ENCODE measurements at regions not wholly inside any gene's neighbourhood (a gene's known extent, or its start where the extent isn't known, plus 50 kb on each side); places are given as distances from the start of the nearest gene placed in this dataset.
"Not testable (repeated sequence)": the region's sequence is repeated elsewhere in the genome, so short reads cannot be mapped to it uniquely, and the experiment has no call there.

DNA sequence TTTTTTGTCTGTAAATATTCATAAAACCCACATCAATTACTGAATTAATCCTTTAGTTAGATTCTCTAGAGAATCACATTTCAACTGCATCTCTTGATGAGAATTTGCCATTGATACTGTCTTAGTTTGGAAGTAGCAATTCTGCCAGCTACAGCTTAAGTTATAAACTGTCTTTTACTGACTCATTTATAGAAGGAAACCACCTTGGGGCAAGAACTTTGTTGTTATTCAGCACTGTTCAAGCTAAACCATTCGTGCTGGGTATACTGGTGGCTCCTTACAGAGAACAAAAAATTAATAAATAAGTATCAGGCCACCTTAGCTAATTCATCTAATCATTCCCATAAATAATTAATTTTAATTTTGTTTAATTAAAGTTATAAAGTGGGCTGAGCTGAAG lies 1082.6 kb upstream of the CELF4 start:
- DNase-seq = no peak

DNA sequence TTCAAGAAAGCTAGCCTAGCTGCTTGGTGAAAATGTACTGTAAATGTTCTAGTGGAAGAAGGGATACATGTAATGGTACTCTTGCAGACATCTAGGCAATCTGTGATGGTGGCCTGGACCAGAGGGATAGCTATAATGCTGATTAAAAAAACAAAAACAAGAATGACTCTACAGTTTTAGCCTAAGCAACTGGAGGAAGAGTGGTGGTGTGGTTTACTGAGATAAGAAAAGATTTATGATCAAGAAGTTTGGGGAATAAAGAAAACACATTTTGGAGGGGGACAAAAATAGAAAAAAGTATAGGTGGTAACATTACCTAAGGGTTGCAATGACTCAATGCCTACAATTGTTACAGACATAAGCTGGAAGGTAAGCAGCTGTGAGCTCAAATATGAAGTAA lies 1080.7 kb upstream of the CELF4 start:
- no peak for DNase-seq

DNA sequence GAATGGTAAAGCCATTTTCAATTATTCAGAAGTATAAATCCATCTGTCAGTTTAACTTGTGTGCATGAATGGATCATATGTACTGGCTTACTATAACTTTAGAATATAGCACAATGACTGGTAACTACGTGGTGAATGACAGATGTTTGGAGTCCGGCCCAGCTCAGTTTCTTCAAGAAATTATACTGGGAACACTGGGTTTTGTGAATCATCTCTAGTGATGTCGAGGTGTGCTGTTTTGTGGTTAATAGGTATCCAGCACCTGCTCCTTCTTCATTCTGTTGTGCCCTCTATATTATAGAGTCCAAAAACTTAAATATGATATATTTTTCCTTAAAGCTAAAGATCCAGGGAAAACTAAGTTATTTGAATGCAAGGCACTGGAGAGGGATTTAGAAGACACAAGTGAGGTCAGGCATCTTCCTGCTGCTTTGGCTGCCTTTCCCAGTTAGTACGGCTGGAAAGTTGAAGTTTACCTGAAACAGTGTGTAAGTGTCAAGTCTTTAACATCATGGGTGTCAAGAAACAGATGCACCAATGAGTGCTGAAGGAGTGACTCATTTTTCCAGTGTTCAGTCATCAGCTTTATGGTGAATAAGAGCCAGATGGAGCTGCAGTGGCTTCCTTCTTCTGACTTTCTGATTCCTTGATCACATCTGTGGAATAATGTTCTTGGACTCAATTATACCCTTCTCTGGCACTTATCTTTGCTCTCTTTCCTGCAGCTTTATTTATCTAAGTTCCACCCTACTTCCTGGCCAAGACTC lies 1079.5 kb upstream of the CELF4 start:
- DNase-seq = no peak

DNA sequence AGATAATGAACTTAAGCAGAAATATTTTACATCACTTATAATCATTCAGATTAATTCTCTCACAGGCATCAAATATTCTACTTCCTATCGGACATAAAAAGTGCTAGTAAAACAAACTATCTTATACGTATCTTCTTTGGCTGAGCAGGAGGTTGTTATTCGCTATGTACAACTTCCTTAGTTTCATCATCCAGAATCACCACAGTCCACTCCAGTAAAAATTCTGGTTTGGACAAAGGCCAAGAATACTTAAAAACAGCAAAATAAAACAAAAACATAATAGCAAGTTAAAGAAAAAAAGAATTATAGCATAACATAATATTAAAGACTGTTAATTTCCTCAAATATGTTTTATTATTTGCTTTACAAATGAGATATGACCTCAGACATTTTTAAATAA lies 1077.1 kb upstream of the CELF4 start:
- DNase-seq = no peak

DNA sequence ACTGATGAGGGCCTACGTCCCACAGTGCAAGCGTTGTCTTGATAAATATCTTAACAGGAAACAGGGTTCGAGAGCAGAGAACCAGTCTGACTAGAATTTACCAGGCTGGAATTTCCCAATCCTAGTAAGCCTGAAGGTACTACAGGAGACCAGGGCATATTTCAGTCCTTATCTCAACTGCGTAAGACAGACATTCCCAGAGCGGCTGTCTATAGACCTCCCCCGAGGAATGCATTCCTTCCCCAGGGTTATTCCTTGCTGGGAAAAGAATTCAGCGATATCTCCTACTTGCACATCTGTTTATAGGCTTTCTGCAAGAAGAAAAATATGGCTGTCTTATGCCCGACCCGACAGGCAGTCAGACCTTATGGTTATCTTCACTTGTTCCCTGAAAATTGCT lies 1074.1 kb upstream of the CELF4 start:
- DNase-seq = not testable (repeated sequence)

DNA sequence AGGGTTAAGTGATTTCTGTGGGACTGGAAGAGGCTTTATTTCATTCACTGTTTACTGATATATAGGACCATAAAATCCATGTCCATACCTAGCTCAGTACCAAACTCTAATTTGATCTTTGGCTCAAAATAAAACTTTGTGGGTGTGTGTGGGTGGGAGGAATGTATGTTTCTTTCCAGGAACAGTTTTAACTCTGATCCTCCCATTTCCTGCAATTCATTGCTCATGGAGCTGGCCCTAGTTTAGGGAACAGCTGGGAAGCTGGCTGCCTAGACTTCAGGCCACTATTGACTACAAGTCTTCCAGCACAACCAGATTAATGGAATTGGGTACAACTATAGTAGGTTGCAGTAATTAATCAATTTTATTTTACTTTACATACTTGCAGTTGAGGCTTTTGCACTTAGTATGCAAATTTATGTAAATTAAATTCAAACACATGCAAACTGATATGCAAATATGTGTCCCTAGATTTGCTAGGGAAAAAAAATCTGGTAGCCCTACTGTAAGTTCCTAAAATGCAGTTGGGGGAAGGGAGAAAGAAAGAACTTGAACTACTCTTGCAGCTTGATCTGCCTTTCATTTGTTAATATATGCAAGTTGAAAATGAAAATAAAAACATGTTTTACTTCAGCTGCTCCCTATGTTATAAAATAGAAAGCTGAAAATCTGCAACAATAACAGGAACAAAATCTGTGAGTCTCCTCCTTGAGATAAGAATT lies 1070.3 kb upstream of the CELF4 start:
- DNase-seq = no peak

DNA sequence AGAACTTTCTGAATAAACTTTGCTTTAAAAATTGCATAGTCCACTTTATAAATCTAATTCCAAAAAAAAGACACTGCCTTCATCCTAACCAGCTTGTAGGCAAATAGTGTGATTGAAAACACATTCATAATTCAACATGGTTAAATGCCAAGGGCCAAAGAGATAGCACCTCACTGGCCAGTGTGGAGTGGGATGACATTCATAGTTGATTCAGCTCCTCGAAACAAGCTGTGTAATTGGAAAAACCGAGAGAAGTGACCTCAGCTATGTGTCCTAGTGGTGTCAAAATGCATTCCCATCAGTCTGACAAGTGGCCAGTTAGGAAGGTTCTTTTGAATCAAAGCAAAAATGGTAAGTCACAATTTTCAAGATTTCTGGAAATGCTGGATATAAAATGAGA lies 1068.5 kb upstream of the CELF4 start:
- no peak for DNase-seq

DNA sequence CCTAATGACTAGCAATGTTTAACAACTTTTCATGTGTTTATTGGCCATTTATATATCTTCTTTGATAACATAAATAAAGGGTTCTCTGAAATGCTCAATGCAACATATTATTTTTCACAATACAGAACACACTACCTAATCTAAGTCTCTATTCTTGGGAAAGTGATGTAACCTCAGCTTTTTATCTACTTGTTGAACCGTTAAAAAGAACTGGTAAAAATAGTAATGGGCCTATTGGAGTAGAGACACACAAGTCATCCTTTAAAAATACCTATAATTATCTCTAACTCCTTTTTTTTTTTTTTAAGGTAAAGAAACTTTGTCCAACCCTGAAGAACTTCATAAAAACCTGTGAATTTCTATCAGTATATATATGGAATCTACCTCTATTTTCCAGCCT lies 1067.7 kb upstream of the CELF4 start:
- no peak for DNase-seq

DNA sequence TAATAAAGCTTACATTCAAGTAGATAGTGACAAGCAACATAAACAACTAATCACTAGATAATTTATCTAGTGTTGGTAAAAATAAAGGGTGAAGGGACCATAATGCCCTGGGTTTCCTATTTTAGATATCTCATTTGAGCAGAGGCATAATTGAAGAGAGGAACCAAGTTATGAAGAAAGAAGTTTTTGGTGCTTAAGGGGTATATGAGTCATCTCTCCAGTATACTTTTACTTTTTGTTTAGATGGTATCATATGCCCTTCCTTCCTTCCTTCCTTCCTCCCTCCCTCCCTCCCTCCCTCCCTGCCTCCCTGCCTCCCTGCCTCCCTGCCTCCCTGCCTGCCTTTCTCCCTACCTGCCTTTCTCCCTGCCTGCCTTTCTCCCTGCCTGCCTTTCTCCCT lies 1053.5 kb upstream of the CELF4 start:
- DNase-seq = no peak

DNA sequence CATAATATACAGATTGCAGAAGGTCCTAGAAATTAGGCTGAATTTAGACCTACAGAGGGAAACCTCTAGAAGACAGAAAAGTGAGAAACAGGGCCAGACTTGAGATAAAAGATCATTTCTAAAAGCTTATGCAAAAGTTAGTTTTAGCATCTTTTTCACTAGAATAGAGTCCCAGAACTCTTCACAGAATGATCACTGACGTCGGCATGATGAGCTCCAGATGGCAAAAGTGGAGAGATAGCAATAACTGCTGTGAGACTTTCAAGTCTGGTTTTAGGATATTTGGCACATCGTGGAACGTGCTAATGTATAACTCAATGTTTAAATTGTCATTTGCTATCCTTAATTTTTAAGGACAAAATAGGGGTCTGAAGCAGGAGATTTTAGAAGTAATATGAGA lies 1050.7 kb upstream of the CELF4 start:
- no peak for DNase-seq

DNA sequence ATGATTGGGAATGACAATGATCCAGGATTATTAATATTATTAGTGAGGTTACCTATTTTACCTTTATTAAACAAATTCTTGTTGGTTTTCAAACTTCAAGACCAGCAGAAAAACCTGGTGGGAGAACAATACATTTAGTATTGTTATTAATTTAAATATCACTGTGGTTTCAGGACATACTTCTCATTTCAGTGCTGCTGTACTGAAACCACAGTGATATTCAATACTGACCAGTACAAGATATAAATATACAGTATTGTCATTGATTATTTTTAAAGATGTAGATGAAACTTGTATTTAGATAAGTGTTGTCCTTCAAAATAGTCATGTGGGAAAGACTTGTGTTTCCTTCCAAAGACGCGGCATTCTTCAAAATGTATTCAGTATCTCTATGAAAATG lies 1047.3 kb upstream of the CELF4 start:
- DNase-seq = no peak

DNA sequence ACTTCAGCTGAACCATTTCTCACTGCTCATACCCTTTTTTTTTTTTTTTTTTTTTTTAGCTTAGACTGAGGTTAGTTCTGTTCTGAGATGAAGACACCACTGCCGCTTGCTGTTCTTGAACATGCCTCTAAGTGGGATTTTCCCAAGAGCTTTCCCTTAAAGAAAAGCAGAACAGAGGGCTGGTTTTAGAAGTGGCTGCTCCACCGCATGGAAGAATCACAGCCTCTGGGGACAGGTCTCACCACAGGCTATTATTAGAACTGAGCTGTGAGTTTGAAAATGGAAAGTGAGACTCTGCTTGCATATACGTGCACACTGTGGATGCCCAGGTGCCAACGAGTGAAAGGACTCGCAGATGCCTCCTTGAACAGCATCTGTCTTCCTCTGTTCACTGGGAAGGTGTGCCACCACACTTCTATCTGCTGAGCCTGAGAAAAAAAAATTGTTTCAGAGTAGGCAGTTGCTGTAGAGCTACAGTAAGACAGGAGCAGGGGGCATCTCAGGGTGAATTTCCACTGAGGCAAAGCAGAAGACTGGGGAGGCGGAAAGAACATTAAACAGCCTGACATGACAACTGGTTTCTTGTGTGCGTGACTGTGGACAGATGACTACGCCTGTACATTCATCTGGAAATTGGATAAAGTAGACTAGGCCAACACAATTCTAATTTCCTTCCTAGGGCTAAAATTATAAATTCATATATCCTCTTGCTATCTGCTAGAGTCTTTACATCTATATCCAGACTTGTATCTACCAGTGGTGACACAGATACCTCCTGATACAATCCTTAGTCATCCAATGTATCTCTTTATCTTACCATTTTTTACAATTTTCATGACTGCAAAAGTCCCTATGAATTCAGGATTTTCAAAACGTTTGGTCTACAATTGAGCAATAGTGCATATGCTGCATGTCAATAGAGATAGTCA lies 1045.7 kb upstream of the CELF4 start:
- peak; percentile 15 to 45 for DNase-seq

DNA sequence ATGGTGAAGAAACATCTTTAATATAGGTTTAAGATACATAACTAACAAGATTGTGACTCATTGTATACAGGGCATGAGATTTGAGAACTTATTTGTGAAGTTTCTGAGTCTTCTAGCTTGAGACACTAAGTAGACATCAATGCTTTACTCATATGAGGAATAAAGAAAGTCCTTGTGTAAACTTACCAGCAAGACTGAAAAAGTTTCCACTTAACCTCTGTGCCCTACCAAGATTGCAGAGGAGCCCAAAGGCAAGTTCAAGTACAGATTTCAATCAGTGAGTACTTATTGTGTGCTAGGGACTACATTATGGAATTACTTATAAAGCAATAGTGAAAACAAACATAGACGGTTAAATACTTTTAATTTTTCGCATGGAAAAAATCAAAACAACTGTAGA lies 1041.2 kb upstream of the CELF4 start:
- DNase-seq = no peak

DNA sequence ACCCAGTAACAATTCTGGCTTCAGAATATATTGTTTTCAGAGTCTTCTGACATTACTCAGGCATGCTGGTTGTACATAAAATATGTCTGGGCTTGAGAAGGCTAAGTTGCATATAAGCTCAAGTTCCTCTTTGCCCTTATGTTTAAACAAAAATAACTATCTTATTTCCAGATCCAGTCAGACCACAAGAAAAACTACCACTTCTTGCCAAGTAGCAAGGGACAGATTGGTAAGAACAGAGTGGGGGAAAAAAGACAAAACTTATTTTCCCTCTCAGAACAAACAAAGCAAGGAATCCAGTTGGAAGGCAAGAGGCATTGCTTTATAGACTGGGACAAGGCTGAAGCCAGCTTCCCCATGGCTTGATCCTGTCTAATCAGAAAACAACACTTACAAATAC lies 1036.7 kb upstream of the CELF4 start:
- DNase-seq = no peak

DNA sequence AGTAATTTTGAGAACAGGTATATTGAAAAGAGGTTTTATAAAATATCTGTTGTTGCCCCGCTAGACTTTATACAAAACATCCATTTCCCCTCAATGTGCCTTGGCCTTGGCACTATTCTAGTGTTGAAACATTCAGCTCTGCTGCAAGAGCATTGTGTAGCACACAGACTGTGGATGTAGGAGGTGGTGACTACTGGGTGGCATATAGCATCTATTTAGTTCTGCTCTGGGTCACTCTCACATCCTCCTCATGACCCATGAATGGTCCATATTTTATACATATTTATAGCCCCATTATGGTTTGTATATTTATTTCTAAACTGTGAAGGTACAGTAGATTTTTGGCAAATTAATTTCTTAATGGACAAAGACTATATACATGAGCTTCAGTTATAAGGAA lies 1022.0 kb upstream of the CELF4 start:
- no peak for DNase-seq

DNA sequence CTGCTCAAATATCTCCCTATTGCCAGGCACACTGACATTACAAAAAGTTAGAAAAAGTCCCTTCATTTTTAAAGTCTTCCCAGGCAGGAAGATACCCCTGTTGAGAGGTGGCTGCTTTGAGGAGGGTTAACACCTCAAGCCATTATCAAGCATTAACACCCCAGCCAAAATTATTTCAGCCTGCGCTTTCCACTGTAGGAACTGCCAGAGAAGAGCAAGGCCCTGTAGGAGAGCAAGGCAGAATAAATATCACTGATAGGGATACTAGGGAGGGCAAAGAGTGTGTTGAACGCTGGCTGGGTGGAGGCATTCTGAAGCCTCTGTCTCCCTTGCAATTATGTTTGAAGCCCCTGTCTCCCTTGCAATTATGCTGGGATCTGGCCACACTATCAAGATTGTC lies 1020.7 kb upstream of the CELF4 start:
- DNase-seq = no peak

DNA sequence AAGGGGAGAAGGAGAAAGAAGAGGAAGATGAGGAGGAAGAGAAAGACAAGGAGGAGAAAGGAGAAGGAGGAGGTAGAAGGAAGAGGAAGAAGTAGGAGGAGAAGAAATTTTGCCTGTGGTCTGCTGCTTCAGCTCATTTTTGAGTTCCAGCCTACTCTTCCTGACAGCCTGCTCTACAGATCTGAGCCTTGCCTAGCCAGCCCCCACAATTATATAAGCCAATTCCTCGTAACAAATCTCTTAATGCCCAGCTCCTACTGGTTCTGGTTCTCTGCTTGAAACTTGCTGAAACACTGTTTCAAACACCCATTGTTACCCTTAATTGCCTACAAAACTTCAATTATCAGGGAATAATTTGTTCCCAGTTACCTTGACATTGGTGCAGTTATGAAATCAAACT lies 1014.2 kb upstream of the CELF4 start:
- no peak for DNase-seq

DNA sequence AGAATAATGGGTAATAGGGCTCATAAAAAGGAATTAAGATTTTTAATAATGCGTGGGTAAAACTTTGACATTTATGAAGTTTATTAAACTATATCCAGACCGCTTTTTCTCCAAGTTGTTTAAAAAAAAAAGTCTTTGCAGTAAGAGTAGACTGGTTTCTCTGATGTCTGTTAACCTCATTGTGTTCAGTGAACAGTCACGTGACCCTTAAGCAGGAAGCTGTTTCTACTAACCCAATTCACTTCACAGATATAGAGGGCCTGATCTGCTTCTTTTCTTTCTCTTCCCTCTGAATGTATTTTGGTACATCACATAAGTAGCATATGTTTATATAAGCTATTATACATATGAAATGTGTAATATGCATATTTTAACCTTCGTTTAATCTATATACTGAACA lies 1011.3 kb upstream of the CELF4 start:
- DNase-seq = no peak

DNA sequence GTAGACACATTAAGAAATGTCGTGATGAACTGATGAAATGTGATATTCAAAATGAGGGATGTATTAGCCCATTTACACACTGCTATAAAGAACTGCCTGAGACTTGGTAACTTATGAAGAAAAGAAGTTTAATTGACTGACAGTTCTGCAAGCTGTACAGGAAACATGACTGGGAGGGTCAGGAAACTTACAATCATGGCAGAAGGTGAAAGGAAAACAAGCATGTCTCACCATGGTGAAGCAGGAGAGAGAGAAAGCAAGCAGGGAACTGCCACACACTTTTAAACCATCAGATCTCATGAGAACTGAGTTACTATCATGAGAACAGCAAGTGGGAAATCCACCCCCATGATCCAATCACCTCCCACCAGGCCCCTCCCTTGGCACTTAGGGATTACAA lies 1010.8 kb upstream of the CELF4 start:
- no peak for DNase-seq

DNA sequence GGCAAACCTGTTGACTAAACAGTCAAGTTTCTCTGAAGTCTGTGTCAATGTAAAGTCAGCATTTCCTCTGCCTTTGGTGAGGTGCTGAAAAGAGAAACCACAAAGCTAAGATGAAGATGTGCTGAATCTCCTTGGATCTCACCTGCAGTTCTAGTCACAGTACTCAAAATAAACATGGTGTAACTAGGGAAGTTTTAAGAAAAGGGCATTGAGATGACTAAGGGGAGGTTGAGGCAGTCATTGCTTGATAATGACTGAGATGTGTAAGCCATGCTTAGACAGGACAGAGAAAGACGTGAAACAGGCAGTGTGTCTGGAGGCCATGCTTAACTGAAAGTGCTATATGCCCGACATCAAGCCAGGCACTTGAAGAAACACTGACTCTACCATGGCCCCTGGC lies 1010.0 kb upstream of the CELF4 start:
- no peak for DNase-seq

DNA sequence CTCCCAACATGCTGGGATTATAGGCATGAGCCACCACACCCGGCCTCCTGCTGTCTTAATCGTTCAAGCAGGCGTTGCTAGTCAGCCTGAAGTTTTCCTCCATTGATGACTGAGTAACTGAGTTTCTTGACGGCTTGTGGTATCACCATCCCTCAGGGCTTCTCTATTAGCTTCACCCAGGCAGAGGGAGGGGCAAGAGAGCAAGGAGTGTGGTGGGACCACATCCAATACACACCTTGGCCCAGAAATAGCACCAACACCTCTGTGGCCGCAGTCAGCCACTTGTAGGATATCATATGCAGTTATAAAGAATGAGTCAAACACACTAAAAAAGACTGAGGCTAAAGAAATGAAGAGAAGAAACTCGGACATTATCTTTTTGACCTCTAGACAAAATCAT lies 1009.4 kb upstream of the CELF4 start:
- no peak for DNase-seq

DNA sequence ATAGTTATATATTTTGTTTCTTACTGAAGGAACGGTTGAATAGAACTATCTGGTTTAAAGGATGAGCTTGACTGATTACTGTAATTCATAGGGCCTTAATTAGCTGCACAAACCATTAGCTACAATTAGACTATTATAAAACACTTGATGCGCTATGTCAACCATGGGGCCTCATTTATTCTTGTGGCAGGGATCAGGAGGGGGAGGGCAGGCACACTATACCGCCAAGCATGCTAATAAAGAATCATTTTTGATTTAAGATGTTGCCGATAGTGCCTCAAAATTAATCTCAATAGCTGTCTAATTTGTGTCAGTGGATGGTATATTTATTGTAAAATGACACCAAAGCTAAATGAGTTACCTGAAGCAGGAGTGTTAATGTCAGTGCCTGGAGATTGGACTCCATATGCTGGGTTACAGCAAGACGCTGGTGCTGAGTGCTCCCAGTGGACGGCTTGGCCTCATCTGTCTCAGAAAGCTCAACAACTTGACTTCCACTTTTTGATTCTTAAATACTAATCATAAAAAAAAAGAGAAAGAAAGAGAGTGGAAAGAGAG lies 1007.0 kb upstream of the CELF4 start:
- DNase-seq = no peak

DNA sequence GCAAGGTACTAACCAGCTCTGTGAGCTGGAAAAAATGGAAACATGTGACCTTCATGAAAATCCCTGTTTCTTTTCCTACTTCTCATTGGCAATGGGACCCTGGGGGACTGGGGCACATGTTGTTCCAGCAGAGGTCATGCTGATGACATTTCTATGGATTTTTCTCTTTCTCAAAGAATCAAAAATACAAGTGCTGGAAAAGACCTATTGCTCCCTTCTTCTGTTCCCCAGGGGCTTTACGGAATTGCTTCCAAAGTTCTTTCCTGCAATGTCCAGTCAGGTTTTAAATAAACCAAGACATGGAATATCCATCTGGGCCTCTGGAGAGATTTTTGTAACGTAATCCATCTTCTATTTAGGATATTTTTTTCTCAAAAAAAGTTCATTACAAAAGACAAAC lies 1006.1 kb upstream of the CELF4 start:
- DNase-seq = no peak

Data from NCI-H187 (cell line).